CD1c-positive myeloid dendritic cell (primary cell): ENCODE measurements at regions not wholly inside any gene's neighbourhood (a gene's known extent, or its start where the extent isn't known, plus 50 kb on each side); places are given as distances from the start of the nearest gene placed in this dataset.
"Not testable (repeated sequence)": the region's sequence is repeated elsewhere in the genome, so short reads cannot be mapped to it uniquely, and the experiment has no call there.

Source experiments
- DNase-seq: peaks from one replicate; pipeline ENCODE4 v3.0.0-alpha.2; 2016; ENCODE audit errors: extremely low spot score

- no peak for DNase-seq
These were observed 59.2 kb upstream of the CSNK1A1L start for GRCh38 chr13:37164635-37165034.

DNA sequence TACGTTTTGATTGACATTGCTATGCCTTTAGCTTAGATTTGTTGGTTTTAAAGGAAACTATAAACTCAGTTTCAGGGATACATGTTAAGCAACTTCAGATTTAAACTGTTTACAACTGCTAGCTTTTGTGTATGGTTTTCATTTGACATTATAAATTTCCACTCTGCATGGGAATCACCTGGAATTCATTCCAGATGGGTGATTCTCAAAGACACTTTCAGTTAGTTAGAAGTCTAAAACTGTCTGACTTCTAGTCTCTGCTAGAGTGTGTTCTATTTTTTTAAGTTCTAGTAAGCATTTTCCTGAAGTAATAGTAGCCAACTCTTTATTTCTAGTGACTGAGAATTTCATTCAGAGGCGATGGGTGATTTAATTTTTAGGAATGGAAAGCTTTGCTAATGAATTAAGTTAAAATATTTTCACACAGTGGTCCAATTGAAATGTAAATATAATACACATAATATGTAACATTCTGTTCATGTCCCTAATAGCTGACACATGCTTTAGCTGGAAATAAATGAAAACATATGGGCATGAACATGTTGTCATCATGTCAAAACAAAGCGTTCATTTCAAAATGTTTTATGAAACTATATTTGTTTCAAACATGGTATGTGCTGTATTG lies 58.3 kb upstream of the CSNK1A1L start:
- no peak for DNase-seq

DNA sequence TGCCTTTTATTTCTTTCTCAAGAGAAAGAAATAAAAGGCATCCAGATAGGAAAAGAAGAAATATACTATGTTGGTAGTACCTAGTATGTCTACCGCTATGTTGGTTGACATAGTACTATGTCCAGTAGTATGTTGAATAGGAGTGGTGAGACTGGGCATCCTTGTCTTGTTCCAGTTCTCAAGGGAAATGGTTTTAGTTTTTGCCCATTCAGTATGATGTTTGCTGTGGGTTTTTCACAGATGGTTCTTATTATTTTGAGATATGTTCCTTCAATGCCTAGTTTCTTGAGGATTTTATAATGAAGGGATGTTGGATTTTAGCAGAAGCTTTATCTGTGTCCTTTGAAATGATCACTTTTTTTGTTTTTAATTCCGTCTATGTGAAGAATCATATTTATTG lies 53.0 kb upstream of the CSNK1A1L start:
- no peak for DNase-seq

DNA sequence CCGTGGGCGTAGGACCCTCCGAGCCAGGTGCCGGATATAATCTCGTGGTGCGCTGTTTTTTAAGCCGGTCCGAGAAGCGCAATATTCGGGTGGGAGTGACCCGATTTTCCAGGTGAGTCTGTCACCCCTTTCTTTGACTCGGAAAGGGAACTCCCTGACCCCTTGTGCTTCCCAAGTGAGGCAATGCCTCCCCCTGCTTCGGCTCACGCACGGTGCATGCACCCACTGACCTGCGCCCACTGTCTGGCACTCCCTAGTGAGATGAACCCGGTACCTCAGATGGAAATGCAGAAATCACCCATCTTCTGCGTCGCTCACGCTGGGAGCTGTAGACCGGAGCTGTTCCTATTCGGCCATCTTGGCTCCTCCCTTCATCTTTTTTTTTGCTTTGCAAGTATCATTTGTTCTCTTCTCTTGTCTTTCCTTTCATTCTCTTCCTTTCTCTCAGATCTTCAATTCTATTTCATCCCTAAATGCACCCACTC lies 50.2 kb upstream of the CSNK1A1L start:
- not testable (repeated sequence) for DNase-seq
